D721Med (cell line): ENCODE measurements at regions not wholly inside any gene's neighbourhood (a gene's known extent, or its start where the extent isn't known, plus 50 kb on each side); places are given as distances from the start of the nearest gene placed in this dataset.
A peak's percentile ranks its signal among the peaks of the same experiment; 100 is the strongest.

Experiments used
- DNase-seq: peaks from one replicate; pipeline ENCODE4 v3.0.0; 2011; ENCODE audit warnings: low spot score; ENCODE audit not compliant: insufficient read length
- FAIRE-seq: peaks from 2 replicates; lab custom pipeline; 2011; peaks lifted over from hg19 to GRCh38; lab: Jason Lieb, UNC
- TF ChIP-seq, protein P1 (sequence below): IDR thresholded peaks from 2 replicates; pipeline ENCODE4 v1.5.1; 2012; ENCODE audit warnings: mild to moderate bottlenecking, control low read depth; ENCODE audit not compliant: insufficient read depth; ENCODE audit errors: missing control alignments

DNA sequence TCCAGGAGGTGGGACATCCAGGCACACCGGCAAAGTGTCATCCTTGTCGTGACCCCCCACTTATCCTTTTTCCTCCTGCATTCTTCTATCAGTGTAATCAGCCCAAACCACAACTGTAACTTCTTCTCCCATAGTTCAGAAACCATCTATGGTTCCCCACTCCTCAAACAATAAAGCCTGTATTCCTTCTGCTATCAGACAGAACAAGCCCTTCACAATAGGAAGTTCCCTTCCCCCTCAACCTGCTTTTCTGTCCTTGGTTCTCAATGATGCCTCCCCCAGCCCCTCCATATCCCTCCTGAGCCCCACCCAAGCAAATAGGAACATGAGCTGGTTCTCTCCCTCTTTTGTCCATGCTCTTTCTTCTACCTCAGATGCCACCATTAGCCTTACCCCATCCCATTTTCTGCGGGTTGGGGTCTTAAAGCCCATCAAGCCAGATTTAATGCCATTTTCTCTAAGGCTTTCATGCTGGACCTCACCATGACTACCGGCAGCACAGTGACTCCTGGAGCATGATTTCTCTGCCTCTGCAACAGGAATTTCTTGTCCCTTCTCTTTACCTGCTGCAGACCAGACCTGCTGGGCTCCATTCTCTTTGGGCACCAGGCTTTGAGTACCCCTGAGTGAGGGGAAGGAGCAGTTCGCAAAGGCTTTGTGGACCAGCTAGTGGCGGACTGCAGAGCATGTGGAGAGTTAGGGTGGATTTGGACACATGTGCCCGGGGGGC is 92.8 kb upstream of the PAX2 start:
- DNase-seq, result no peak
- TF ChIP-seq, protein P1, sequence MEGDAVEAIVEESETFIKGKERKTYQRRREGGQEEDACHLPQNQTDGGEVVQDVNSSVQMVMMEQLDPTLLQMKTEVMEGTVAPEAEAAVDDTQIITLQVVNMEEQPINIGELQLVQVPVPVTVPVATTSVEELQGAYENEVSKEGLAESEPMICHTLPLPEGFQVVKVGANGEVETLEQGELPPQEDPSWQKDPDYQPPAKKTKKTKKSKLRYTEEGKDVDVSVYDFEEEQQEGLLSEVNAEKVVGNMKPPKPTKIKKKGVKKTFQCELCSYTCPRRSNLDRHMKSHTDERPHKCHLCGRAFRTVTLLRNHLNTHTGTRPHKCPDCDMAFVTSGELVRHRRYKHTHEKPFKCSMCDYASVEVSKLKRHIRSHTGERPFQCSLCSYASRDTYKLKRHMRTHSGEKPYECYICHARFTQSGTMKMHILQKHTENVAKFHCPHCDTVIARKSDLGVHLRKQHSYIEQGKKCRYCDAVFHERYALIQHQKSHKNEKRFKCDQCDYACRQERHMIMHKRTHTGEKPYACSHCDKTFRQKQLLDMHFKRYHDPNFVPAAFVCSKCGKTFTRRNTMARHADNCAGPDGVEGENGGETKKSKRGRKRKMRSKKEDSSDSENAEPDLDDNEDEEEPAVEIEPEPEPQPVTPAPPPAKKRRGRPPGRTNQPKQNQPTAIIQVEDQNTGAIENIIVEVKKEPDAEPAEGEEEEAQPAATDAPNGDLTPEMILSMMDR, result no peak
- FAIRE-seq, result no peak

DNA sequence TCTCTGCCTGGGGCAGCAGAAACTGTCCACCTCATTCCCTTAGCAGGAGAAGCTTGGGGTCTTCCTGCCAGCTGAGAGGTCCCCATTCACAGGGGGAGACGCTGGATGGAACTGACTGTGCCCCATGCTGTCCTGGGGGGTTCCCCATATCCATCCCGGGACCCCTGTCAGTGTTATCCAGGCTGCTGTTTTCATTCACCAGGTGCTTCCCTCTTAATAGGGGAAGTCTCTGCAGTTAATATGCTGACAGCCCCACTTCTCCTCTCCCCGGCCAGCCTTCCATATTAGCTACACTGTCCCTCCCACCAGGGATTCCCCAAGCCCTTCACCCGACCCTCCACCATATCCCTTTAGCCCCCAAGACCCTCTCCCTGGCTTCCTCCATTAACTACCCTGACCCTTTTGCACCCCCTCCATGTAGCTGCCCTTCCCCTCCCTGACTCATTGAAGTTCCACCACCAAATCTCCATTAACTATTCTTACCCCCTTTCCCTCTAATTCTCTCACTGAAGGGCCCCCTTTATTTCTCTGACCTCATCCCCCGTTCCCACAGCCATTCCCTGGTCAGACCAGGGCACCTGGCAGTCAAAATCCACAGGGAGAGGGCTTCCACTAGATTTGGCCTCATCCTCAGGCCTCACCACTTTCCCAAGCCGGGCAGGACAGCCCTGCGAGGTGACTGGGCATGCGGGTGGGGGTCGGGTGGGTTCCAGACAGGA is 92.0 kb upstream of the PAX2 start:
- FAIRE-seq (no peak), DNase-seq (no peak)
- TF ChIP-seq, protein P1, result no peak

DNA sequence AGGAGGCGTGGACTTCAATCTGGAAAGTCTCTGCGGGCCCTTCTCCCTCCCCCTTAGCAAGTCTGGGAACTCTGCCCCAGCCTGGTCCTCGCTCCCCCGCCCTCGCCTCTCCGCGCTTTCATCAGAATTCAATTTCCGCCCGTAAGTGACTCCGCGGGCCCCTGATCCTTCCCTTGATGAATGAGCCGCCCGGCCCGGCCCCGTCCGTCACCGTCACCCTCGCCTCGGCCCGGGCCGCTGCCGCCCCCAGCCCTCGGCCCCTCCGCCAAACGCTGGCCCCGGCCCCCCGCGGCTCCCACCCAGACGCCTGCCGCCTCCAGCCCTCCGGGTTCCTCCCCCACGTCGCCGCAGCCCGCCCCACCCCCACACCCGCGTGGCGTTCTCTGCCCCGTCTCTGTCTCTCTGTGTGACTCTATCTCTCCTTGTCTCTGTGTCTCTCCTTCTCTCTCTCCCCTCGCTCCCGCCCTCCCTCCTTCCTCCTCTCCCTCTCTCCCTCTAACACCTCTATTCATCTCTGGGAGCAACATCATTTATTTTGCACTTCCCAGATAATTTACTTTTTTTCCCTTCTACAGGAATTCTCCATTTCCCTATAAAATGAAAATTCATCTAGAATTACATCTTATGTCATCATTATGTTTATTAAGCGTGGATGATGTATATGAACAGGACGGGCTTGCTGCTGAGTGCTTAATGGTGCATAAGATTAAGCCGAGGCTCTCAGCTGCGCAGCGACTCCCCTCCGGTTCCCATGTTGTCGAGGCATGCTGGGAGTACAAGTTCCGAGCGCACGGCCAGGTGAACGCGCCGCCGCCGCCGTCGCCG is 91.2 kb upstream of the PAX2 start:
- DNase-seq (peak; percentile 58), FAIRE-seq (no peak)
- TF ChIP-seq, protein P1, result no peak

DNA sequence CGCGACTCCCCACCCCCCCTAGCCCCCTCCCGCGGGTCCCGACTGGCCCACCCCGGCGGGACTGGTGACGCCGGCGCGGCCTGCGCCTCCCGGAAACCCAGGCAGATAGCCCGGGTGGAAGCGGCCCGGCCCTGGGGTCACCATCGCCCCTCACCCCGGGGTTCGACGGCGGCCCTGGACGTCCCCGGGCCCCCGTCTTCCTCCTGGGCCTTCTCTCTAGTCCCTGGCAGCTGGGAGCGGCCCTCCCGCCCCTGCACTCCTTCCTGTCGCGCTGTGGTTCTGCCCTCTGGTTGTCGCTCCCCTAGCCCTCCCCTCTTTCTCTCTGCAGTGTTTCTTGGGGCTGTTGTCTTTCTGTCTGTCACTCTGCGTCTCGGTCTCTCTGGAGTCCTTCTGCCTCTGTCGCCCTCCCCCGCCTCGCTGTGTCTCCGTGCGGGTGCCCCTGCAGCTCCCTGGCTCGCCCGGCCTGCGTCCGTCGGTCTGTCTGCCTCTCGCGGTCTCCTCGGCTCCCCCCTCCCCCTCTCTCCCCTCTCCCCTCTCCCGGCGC is 90.5 kb upstream of the PAX2 start:
- TF ChIP-seq, protein P1, result no peak
- DNase-seq (no peak), FAIRE-seq (no peak)

DNA sequence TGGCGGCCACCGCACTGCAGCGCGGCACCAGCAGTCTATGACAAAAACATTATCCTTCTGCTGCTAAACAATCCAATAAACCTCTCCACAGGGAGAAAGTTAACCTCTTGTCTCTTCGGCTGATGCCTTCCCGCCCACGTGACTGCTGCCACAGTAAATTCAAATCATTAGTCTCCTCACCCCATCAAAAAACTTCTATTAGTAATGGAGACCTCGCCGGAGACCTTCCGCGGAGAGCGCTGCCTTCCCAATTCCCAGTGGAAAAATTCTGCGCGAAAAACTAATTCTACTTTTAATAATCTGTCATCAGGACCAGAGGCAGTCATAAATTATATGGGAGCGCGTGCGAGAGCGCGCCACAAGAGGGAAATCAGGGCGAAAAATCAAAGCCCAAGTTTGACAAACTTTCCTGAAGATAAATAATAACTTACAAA is 90.0 kb upstream of the PAX2 start:
- TF ChIP-seq, protein P1, result no peak
- DNase-seq (no peak), FAIRE-seq (no peak)

DNA sequence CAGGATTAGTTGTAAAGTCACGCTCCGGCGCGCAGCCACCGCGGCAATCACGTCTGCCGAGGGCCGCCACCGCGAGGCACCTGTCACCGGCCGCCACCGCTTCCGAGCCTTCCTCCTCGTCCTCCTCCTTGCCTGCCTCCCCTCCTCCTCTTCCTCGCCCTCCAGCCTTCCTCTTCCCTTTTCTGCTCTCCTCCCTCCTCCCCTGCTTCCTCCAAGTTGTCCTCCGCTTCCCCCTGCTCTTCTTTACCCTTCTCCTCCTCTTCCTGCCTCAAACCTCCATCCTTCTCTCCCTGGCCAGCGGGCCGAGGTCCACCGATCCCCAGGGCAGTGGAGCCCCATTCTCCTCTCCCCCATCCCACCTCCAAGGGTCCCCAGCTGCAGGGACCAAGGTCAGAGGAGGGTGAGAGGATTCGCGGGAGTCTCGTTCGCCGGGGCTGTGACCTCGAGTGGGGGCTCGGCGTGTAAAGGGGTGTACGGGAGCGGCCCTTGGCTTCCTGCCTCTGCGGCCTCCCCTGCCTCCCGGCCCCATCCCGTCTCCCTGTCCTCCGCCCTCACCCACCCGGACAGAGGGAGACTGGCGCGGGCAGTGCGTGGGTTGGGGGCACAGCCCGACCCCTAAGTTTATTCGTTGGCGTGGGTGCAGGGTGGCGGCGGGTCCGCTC is 89.5 kb upstream of the PAX2 start:
- FAIRE-seq, result no peak
- TF ChIP-seq, protein P1, result no peak

More for the DNA sequence above, 89.5 kb upstream of the PAX2 start:
- no peak for DNase-seq
